ENCODE measurements at regions not wholly inside any gene's neighbourhood (a gene's known extent, or its start where the extent isn't known, plus 50 kb on each side); places are given as distances from the start of the nearest gene placed in this dataset.

DNA sequence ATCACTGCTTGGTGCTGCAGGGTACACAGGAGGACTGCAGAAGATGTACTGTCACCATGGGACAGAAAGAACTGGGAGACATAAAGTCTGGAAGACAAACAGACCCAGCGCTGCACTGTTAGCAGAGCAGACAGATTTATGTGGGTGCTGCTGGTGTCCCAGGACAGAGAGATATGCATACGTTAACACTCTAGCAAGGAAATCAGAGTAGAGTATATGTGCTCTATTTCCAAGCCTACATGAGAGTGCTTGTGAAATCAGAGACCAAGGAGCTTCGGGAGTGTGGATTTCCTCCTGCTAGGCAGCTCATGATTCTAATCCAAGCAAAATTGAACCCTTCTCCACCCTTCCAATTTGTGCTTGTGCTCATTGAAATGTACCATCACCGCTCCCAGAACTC lies 416.5 kb downstream of the VRK1 start:
- no peak overlapping the region for H3K4me3 ChIP-seq (ENCODE audit: low read length)
- H3K4me1 ChIP-seq (ENCODE audit: control insufficient read depth, insufficient read depth, low read length) = no peaks in the 10 kb centered on the region
- no peak overlapping the region for H3K9ac ChIP-seq (ENCODE audit: low read depth, low read length)
- peaks cover 12% of the 10 kb centered on the region for H3K9me3 ChIP-seq (replicated peaks; ENCODE audit: low read length)
- H3K4me2 ChIP-seq (ENCODE audit: low read length) = no peak overlapping the region
- H3K27me3 ChIP-seq (ENCODE audit: control insufficient read depth, insufficient read depth, low read length) = no peaks in the 10 kb centered on the region
- H3K36me3 ChIP-seq (ENCODE audit: insufficient read depth, low read length) = no peaks in the 10 kb centered on the region

DNA sequence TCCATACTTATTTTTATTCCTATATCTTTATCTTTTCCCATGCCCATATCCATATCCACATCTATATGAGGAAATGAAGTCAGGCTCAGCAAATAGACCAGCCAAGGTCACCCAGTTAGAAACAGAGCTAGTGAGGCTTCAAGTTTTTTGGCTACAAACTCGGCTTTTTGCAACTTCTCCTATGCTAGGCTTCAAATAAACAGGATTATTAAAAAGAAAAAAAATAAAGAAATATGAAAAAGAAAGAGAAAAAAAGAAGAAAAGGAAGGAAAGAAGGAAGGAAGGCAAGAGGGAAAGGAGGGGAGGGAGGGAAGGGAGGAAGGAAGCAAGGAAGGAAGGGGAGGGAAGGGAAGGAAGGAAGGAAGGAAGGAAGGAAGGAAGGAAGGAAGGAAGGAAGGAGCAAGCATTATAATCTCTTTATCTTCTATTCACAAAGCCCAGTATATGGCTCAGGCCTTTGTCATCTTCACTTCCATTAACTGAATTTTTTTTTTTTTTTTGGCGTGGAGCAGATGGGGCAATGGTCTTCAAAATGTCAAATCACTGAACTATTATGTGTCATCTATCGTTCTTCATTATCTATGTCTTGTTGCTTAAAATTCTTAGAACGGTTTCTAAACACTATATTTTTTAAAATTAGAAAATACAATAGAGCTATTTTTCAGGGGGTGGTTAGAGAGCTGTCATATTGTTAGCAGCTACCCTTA lies 418.2 kb downstream of the VRK1 start:
- Histone ChIP-seq H3K4me2 (ENCODE audit: low read length) (no peak overlapping the region), H3K4me3 (ENCODE audit: low read length) (no peak overlapping the region), H3K9me3 (replicated peaks; ENCODE audit: low read length) (peaks cover 17% of the 10 kb centered on the region), H3K4me1 (ENCODE audit: control insufficient read depth, insufficient read depth, low read length) (no peaks in the 10 kb centered on the region), H3K9ac (ENCODE audit: low read depth, low read length) (no peak overlapping the region), H3K27me3 (ENCODE audit: control insufficient read depth, insufficient read depth, low read length) (no peaks in the 10 kb centered on the region), H3K36me3 (ENCODE audit: insufficient read depth, low read length) (no peaks in the 10 kb centered on the region)

DNA sequence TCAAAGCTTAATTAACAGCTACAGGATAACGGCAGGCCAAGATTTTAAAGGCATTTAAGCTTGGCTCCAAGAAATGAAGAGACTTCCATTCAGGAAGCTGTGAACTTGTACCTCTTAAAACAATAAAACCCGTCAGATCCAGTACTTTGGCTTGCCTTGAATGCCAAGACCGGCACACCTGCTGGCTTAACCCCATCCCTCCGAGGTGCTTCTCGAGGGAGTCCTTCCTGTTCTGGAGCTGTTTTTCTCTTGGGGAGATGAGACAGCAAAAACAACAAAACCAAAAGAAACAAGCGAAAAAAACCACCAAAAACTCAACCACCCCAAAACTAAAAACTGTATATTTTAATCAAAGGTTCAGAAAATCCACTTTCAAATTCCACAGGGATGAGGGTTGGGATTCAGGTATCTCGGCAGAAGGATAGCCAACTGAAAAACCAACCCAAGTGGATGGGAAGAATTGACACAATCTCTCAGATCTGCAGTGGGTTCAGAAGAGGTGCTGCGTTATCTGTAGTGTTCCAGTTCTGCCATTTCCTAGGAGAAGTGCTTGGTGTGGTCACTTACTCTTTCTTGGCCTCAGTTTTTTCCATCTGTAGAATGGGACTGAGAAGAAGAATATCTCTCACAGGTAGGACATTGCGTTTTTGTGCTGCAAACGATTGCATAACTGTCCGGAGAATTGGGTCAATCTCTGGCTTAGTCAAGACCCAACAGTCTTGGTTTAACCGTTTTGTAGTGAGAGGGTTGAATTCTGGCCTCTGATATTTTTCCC lies 420.1 kb downstream of the VRK1 start:
- Histone ChIP-seq H3K4me3 (ENCODE audit: low read length) (no peak overlapping the region), H3K36me3 (ENCODE audit: insufficient read depth, low read length) (no peaks in the 10 kb centered on the region), H3K27me3 (ENCODE audit: control insufficient read depth, insufficient read depth, low read length) (no peaks in the 10 kb centered on the region), H3K9me3 (replicated peaks; ENCODE audit: low read length) (peaks cover 17% of the 10 kb centered on the region), H3K4me1 (ENCODE audit: control insufficient read depth, insufficient read depth, low read length) (no peaks in the 10 kb centered on the region), H3K9ac (ENCODE audit: low read depth, low read length) (no peak overlapping the region), H3K4me2 (ENCODE audit: low read length) (no peak overlapping the region)

DNA sequence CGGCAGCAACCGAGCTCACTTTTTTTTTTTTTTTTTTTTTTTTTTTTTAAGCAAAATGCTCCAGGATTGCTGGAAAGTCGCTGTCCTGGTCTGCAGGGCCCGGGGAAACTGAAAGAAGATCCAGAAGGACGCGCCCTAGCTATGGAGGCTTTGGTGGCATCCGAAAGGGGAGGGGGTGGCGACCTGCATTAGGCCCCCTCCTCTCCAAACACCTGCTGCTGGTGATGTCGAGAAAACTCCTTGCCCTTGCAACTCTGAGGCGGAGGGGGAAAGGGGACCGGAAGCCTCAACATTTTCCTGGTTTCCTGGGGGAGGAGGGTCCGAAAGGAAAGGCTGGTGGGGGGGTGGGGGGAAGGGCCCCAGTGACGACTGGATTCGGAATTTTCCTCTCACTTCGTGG lies 421.1 kb downstream of the VRK1 start:
- Histone ChIP-seq H3K9me3 (replicated peaks; ENCODE audit: low read length) (peaks cover 16% of the 10 kb centered on the region), H3K4me1 (ENCODE audit: control insufficient read depth, insufficient read depth, low read length) (no peaks in the 10 kb centered on the region), H3K4me3 (ENCODE audit: low read length) (no peak overlapping the region), H3K27me3 (ENCODE audit: control insufficient read depth, insufficient read depth, low read length) (no peaks in the 10 kb centered on the region), H3K36me3 (ENCODE audit: insufficient read depth, low read length) (no peaks in the 10 kb centered on the region), H3K4me2 (ENCODE audit: low read length) (no peak overlapping the region), H3K9ac (ENCODE audit: low read depth, low read length) (no peak overlapping the region)

DNA sequence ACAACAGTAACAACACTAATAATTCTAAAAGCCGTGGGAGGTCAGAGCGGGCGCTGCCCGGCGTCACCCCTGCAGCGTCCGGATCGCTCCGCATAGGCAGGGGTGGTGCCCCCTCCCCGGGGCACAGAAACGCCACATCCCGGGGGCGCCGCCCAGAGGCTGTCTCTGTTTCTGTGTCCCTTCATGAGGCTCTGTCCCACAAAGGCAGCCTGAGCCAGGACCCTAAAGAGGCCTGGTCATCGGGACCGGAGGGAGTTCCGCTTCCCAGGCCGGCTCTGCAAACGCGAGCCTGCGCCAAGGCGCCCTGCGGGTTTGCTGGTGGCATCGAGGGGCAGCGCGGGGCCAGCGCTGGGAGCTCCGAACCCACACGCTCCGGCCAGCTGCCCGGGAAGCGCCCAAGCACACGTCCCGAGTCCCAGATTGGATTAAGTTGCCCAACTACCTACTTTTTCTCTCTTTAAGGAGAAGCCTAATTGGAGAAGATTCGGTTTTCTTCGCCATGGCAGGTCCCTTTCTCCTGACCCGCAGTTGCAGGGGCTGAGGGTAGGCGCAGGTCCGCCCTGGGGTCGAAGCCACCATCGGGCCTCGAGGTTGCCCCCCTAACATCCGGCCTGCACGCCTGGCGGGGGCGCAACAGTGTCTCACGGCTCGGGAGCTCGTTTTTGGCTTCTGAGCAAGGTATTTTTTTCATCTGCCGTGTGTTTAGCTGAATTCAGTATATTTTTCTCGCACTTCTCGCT lies 421.7 kb downstream of the VRK1 start:
- no peaks in the 10 kb centered on the region for H3K36me3 ChIP-seq (ENCODE audit: insufficient read depth, low read length)
- no peaks in the 10 kb centered on the region for H3K27me3 ChIP-seq (ENCODE audit: control insufficient read depth, insufficient read depth, low read length)
- H3K4me1 ChIP-seq (ENCODE audit: control insufficient read depth, insufficient read depth, low read length) = no peaks in the 10 kb centered on the region
- H3K4me2 ChIP-seq (ENCODE audit: low read length) = no peak overlapping the region
- no peak overlapping the region for H3K9ac ChIP-seq (ENCODE audit: low read depth, low read length)
- peaks cover 10% of the 10 kb centered on the region for H3K9me3 ChIP-seq (replicated peaks; ENCODE audit: low read length)
- H3K4me3 ChIP-seq (ENCODE audit: low read length) = no peak overlapping the region

DNA sequence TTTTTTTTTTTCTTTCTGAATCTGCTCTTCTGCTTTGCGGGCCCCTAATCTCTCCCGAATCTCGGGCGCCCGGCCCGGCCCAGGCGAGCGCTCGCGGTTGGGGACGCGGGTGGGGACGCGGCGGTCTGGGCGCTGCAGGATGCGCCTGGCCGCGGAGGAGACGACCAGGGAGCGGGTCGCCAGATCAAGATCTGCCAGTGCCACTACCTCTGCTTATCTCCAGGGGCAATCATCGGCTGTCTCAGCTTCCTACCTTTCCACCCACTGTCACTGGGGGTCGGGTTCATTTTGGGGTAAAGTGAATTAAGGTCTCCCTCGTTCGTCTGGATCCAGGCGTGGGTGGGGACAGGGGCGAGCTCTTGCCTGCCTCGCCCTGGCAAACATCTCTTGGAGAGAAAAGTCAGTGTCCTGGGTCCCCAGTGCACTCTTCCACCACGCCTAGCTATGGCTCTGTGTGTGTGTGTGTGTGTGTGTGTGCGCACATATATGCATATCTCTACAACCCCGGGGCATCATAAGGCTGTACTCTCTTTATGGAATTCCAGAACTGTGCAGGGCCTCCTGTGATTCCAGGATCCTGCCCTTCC lies 422.3 kb downstream of the VRK1 start:
- Histone ChIP-seq H3K4me3 (ENCODE audit: low read length) (no peak overlapping the region), H3K4me1 (ENCODE audit: control insufficient read depth, insufficient read depth, low read length) (no peaks in the 10 kb centered on the region), H3K9me3 (replicated peaks; ENCODE audit: low read length) (peaks cover 4% of the 10 kb centered on the region), H3K27me3 (ENCODE audit: control insufficient read depth, insufficient read depth, low read length) (no peaks in the 10 kb centered on the region), H3K36me3 (ENCODE audit: insufficient read depth, low read length) (no peaks in the 10 kb centered on the region), H3K4me2 (ENCODE audit: low read length) (no peak overlapping the region), H3K9ac (ENCODE audit: low read depth, low read length) (no peak overlapping the region)

DNA sequence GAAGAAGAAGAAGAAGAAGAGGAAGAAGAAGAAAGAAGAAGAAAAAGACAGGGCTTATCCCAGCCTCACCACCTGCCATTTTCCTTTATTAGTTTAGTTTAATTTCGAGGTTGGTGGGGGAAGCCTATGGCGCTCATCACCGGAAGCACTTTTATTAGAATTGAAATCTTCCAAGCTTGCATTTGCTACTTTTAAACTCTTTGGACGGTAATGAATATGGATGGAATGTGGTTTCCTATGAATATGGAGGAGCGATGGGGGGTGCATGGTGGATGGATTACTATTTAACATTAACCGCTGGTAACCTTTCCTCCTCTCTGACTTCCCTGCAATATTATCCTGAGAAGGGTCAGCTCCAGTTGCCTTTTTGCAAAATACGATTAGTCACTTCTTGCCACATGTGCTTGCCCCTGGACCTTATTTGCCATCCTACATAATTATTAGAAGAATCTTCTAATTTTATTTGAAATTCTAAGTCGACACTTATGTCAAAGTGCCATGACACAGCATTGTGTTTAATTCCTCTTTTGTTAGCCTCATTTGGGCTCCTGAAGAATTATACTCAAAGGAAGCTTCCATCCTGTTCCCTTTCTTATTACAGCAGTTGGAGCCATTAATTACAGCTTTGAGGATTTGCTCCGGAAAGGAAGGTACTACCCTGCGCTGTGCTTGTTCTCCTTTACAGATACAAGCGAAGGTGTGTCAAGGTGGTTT lies 424.5 kb downstream of the VRK1 start:
- Histone ChIP-seq H3K9me3 (replicated peaks; ENCODE audit: low read length) (peaks cover 4% of the 10 kb centered on the region), H3K9ac (ENCODE audit: low read depth, low read length) (no peak overlapping the region), H3K36me3 (ENCODE audit: insufficient read depth, low read length) (no peaks in the 10 kb centered on the region), H3K4me3 (ENCODE audit: low read length) (no peak overlapping the region), H3K4me2 (ENCODE audit: low read length) (no peak overlapping the region), H3K27me3 (ENCODE audit: control insufficient read depth, insufficient read depth, low read length) (no peaks in the 10 kb centered on the region), H3K4me1 (ENCODE audit: control insufficient read depth, insufficient read depth, low read length) (no peaks in the 10 kb centered on the region)

DNA sequence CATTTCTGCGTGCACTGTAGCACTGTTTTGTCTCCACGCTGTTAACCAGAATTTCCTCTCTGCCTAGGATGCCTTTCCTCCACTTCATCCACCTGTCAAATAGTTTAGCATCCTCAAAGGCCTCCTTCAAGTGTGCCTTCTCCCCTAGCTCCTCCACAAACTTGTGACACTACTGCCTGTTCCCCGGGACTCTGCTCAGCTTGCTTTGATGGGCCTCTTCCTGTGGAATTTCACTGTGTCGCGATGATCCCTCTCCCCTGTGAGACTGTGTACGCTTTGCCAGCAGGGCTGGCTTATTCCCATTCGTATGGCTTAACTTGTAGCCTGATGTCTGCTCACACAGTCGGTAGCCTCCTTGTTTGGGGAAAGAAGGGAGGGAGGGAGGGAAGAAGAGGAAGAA lies 426.8 kb downstream of the VRK1 start:
- no peak overlapping the region for H3K4me3 ChIP-seq (ENCODE audit: low read length)
- H3K4me2 ChIP-seq (ENCODE audit: low read length) = no peak overlapping the region
- no peaks in the 10 kb centered on the region for H3K4me1 ChIP-seq (ENCODE audit: control insufficient read depth, insufficient read depth, low read length)
- no peak overlapping the region for H3K9ac ChIP-seq (ENCODE audit: low read depth, low read length)
- H3K27me3 ChIP-seq (ENCODE audit: control insufficient read depth, insufficient read depth, low read length) = no peaks in the 10 kb centered on the region
- no peaks in the 10 kb centered on the region for H3K36me3 ChIP-seq (ENCODE audit: insufficient read depth, low read length)
- H3K9me3 ChIP-seq (replicated peaks; ENCODE audit: low read length) = peaks cover 9% of the 10 kb centered on the region

DNA sequence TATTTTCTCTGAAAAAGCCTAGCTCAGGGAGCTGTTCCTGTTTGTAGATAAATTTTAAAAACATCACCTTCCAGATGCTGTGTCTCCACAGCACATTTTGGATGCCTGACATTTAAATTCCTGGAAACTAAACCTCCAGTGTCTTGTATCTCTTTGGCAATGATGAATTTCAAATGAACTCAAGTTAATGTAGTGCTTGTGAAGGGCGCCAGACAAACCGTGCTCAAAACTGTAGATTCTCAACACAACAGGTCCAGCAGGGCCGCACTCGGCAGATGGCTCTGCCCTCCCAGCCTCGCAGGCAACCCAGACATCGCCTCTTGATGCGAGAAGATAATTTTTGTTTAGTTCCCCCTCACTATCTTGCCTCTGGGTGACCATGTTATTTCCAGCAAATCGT lies 432.9 kb downstream of the VRK1 start:
- no peaks in the 10 kb centered on the region for H3K36me3 ChIP-seq (ENCODE audit: insufficient read depth, low read length)
- no peak overlapping the region for H3K9ac ChIP-seq (ENCODE audit: low read depth, low read length)
- no peak overlapping the region for H3K4me2 ChIP-seq (ENCODE audit: low read length)
- H3K4me3 ChIP-seq (ENCODE audit: low read length) = no peak overlapping the region
- no peaks in the 10 kb centered on the region for H3K27me3 ChIP-seq (ENCODE audit: control insufficient read depth, insufficient read depth, low read length)
- H3K4me1 ChIP-seq (ENCODE audit: control insufficient read depth, insufficient read depth, low read length) = no peaks in the 10 kb centered on the region
- H3K9me3 ChIP-seq (replicated peaks; ENCODE audit: low read length) = peaks cover 7% of the 10 kb centered on the region

DNA sequence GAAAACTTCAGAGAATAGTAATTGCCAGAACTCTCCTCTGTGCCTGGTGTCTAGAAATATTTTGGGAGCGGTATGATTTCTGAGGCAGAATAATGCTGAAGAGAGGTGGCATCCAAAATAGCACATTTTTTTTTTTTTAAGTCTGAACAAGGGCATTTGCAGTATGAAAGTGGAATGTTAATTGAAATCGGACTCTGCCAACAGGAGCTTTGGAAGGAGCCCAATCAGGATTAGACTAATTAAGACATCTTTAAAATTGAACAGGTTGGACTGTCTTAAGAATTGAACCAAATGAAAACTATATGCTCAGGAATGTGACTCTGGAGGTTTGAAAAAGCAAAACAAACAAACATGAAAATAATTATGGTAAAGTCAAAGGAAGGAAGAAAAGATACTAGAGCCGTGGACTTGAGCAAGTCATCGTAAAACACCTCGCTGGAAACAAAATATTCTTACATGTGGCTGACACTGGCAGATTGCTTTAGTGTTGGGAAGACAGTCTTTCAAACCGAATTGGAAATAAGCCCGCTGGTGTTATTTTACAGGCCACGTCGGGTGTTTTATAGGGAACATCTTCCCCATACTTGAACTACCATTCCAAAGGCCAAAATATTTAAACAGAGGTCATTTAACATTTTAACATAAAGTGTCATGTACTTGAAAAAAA lies 436.3 kb downstream of the VRK1 start:
- no peaks in the 10 kb centered on the region for H3K36me3 ChIP-seq (ENCODE audit: insufficient read depth, low read length)
- H3K4me3 ChIP-seq (ENCODE audit: low read length) = no peak overlapping the region
- H3K4me2 ChIP-seq (ENCODE audit: low read length) = no peak overlapping the region
- no peaks in the 10 kb centered on the region for H3K27me3 ChIP-seq (ENCODE audit: control insufficient read depth, insufficient read depth, low read length)
- peaks cover 17% of the 10 kb centered on the region for H3K9me3 ChIP-seq (replicated peaks; ENCODE audit: low read length)
- no peak overlapping the region for H3K9ac ChIP-seq (ENCODE audit: low read depth, low read length)
- no peaks in the 10 kb centered on the region for H3K4me1 ChIP-seq (ENCODE audit: control insufficient read depth, insufficient read depth, low read length)

Measured in skeletal muscle satellite cell (primary cell).